Brain microvascular endothelial cell (primary cell): ENCODE measurements at regions not wholly inside any gene's neighbourhood (a gene's known extent, or its start where the extent isn't known, plus 50 kb on each side); places are given as distances from the start of the nearest gene placed in this dataset.
"Not testable (repeated sequence)": the region's sequence is repeated elsewhere in the genome, so short reads cannot be mapped to it uniquely, and the experiment has no call there.

Source experiments
- DNase-seq: peaks from one replicate; pipeline ENCODE4 v3.0.0-alpha.2; 2020
- H3K27ac ChIP-seq: fragments of 250-450 bp; sonication (Bioruptor Pico); 2 replicates; pipeline ENCODE4 v1.5.1; 2020; ENCODE audit warnings: mild to moderate bottlenecking, moderate library complexity
- H3K27me3 ChIP-seq: fragments of 250-450 bp; sonication (Bioruptor Pico); replicated peaks from 2 replicates; pipeline ENCODE4 v1.5.1; 2020; ENCODE audit warnings: mild to moderate bottlenecking
- H3K36me3 ChIP-seq: fragments of 250-450 bp; sonication (Bioruptor Pico); replicated peaks from 2 replicates; pipeline ENCODE4 v1.5.1; 2020; ENCODE audit warnings: mild to moderate bottlenecking
- H3K4me3 ChIP-seq: 2 replicates; pipeline ENCODE4 v1.5.1; 2011; ENCODE audit warnings: low read depth, mild to moderate bottlenecking, control low read depth, low read length, moderate library complexity
- CTCF ChIP-seq: IDR thresholded peaks from 2 replicates; pipeline ENCODE4 v1.5.1; 2011; ENCODE audit warnings: low read depth, mild to moderate bottlenecking, moderate library complexity, low read length, control low read depth, inconsistent platforms; ENCODE audit errors: missing control alignments
- in situ Hi-C: cut with HindIII; loops from 2 replicates; pipeline ENCODE4 v1.10.0; 2017; ENCODE audit warnings: low sequenced_read_pairs, low pct_ligation_motif_present

DNA sequence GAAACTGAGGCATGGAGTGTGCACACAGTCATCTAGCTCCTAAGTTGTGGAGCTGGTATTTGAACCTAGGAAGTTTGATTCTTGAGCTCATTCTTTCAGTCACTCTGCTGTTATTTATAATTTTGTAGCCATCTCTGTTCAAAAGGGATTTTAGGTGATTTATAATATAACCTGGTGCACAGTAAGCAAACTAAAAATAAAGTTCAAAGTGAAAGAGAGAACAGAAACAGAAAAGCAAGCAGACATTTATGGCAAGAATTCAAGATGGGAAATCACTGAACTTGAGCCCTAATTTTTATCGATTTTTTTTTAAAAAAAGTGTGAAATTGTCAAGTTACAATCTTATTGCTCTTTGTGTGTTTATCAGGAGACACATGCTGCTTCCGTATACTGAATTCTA, 71.4 kb upstream of the SLC7A14 start:
- H3K27ac ChIP-seq, result no peak overlapping the region
- in situ Hi-C loops, result no loop called here
- H3K36me3 ChIP-seq, result no peaks in the 10 kb centered on the region
- no peak for TF ChIP-seq CTCF
- H3K27me3 ChIP-seq, result no peaks in the 10 kb centered on the region
- DNase-seq, result no peak
- H3K4me3 ChIP-seq, result no peak overlapping the region

GRCh38 chr3:170656284-170656683, 70.4 kb upstream of the SLC7A14 start:
- DNase-seq, result no peak
- Histone ChIP-seq H3K4me3 (no peak overlapping the region), H3K36me3 (no peaks in the 10 kb centered on the region), H3K27me3 (no peaks in the 10 kb centered on the region), H3K27ac (no peak overlapping the region)
- in situ Hi-C loops, result no loop called here
- no peak for TF ChIP-seq CTCF

GRCh38 chr3:170653801-170654200, 67.9 kb upstream of the SLC7A14 start:
- no peaks in the 10 kb centered on the region for H3K27me3 ChIP-seq
- in situ Hi-C loops, result no loop called here
- H3K27ac ChIP-seq, result no peak overlapping the region
- TF ChIP-seq CTCF, result no peak
- H3K4me3 ChIP-seq, result no peak overlapping the region
- H3K36me3 ChIP-seq, result no peaks in the 10 kb centered on the region
- no peak for DNase-seq

- Histone ChIP-seq H3K27ac (no peak overlapping the region), H3K4me3 (no peak overlapping the region), H3K36me3 (no peaks in the 10 kb centered on the region), H3K27me3 (no peaks in the 10 kb centered on the region)
- TF ChIP-seq CTCF, result no peak
- in situ Hi-C loops, result no loop called here
- no peak for DNase-seq
Measured at GRCh38 chr3:170651260-170651845, 65.5 kb upstream of the SLC7A14 start.

DNA sequence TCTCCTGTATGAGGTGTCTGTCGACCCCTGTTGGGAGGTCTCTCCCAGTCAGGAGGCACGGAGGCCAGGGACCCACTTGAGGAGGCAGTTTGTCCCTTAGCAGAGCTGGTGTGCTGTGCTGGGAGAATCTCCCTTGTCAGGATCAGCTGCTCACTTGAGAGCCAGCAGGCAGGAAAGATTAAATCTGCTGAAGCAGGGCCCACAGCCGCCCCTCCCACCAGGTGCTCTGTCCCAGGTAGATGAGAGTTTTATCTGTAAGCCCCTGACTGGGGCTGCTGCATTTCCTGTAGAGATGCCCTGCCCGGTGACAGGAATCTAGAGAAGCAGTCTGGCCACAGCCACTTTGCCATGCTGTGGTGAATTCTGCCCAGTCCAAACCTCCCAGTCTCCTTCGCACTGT, 64.7 kb upstream of the SLC7A14 start:
- H3K4me3 ChIP-seq, in situ Hi-C loops, DNase-seq: not testable (repeated sequence)

DNA sequence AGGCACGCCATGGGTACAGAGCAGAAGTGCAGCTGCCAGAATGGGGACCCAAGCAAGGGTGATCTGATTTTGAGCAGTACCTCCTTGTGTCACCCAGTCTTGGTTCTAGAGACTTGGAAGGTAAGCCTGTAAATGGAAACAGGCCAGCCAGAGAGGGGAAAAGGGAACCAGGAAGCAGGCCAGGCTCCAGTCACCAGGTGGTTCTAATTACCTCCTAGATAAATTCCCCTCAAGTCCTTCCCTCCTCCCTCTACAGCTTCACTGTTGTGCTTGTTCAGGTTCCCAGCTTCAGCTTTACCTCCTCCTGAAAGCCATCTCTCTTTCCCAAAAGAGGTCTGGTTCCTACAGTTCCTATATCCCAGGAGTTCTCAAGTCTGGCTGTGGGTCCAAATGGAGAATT, 58.8 kb upstream of the SLC7A14 start:
- no peak for TF ChIP-seq CTCF
- Histone ChIP-seq H3K36me3 (no peaks in the 10 kb centered on the region), H3K4me3 (no peak overlapping the region), H3K27ac (no peak overlapping the region), H3K27me3 (no peaks in the 10 kb centered on the region)
- no peak for DNase-seq
- in situ Hi-C loops, result no loop called here

More for the DNA sequence above, 64.7 kb upstream of the SLC7A14 start:
- not testable (repeated sequence) for H3K27ac ChIP-seq, H3K36me3 ChIP-seq, H3K27me3 ChIP-seq
